Suprapubic skin (tissue), 4 donors: ENCODE measurements at regions not wholly inside any gene's neighbourhood (a gene's known extent, or its start where the extent isn't known, plus 50 kb on each side); places are given as distances from the start of the nearest gene placed in this dataset.

ENCODE experiments used
- EP300 ChIP-seq: sonication (generic); formaldehyde crosslinking; IDR thresholded peaks from one replicate; pipeline ENCODE4 v1.6.1; 2017; ENCODE audit warnings: antibody characterized with exemption
- POLR2A ChIP-seq, 2 donors: fragments of 450-650 bp; IDR thresholded peaks; one replicate each; pipeline ENCODE4 v1.6.1; 2017; ENCODE audit warnings: antibody characterized with exemption in 2 of 2, mild to moderate bottlenecking in 2 of 2, moderate library complexity in 2 of 2
- POLR2AphosphoS5 ChIP-seq, 3 donors: sonication (generic); formaldehyde crosslinking; IDR thresholded peaks; one replicate each; pipeline ENCODE4 v1.6.1; 2017; ENCODE audit warnings: antibody characterized with exemption in 3 of 3
- TF ChIP-seq, protein P1 (sequence below), 2 donors: fragments of 200-600 bp in 1 of 2; fragments of 450-650 bp in 1 of 2; sonication (generic) in 1 of 2; IDR thresholded peaks; one replicate each; pipeline ENCODE4 v1.5.1; 2016 to 2019; ENCODE audit warnings: antibody characterized with exemption in 2 of 2, mild to moderate bottlenecking in 1 of 2, moderate library complexity in 1 of 2

GRCh38 chr18:67109535-67109934, 407.0 kb downstream of the DSEL start:
- TF ChIP-seq EP300 (no peak), POLR2A (IDR thresholded peaks at IDR 0.05) (no peak), POLR2AphosphoS5 (IDR thresholded peaks at IDR 0.05) (no peak)
- TF ChIP-seq, protein P1, sequence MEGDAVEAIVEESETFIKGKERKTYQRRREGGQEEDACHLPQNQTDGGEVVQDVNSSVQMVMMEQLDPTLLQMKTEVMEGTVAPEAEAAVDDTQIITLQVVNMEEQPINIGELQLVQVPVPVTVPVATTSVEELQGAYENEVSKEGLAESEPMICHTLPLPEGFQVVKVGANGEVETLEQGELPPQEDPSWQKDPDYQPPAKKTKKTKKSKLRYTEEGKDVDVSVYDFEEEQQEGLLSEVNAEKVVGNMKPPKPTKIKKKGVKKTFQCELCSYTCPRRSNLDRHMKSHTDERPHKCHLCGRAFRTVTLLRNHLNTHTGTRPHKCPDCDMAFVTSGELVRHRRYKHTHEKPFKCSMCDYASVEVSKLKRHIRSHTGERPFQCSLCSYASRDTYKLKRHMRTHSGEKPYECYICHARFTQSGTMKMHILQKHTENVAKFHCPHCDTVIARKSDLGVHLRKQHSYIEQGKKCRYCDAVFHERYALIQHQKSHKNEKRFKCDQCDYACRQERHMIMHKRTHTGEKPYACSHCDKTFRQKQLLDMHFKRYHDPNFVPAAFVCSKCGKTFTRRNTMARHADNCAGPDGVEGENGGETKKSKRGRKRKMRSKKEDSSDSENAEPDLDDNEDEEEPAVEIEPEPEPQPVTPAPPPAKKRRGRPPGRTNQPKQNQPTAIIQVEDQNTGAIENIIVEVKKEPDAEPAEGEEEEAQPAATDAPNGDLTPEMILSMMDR (IDR thresholded peaks at IDR 0.05), result no peak
